GM12874 (cell line): ENCODE measurements at regions not wholly inside any gene's neighbourhood (a gene's known extent, or its start where the extent isn't known, plus 50 kb on each side); places are given as distances from the start of the nearest gene placed in this dataset.

Source experiments
- CTCF ChIP-seq: IDR thresholded peaks from 2 replicates; pipeline ENCODE4 v1.5.1; 2011; ENCODE audit warnings: low read depth, mild to moderate bottlenecking, control low read depth, low read length, moderate library complexity; ENCODE audit not compliant: insufficient read depth

DNA sequence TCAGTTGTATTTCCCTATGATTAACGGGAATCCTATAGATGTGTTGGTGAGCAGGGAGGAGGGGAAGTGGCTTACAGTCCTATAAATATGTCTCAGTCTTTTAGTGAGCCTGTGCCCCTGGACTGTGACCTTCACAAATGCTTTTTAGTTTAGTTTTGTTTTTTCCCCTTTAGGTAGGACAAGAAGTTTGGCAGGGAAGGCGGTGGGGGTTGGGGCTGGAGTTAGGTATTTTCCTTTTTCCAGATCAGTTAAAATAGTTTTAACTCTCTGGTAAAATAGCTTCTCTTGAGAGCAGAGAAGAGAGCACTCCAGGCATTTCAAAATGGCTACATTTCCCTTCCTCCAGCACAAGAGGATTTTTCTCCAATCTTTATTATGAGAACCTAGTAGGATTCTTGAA is 272.1 kb downstream of the SPATA31D1 start:
- TF ChIP-seq CTCF = no peak

GRCh38 chr9:82263619-82264018 is 275.0 kb downstream of the SPATA31D1 start:
- TF ChIP-seq CTCF = no peak

- TF ChIP-seq CTCF = no peak
These were observed 282.6 kb downstream of the SPATA31D1 start for GRCh38 chr9:82271106-82271561.

GRCh38 chr9:82273121-82273520 is 284.5 kb downstream of the SPATA31D1 start:
- TF ChIP-seq CTCF = no peak

DNA sequence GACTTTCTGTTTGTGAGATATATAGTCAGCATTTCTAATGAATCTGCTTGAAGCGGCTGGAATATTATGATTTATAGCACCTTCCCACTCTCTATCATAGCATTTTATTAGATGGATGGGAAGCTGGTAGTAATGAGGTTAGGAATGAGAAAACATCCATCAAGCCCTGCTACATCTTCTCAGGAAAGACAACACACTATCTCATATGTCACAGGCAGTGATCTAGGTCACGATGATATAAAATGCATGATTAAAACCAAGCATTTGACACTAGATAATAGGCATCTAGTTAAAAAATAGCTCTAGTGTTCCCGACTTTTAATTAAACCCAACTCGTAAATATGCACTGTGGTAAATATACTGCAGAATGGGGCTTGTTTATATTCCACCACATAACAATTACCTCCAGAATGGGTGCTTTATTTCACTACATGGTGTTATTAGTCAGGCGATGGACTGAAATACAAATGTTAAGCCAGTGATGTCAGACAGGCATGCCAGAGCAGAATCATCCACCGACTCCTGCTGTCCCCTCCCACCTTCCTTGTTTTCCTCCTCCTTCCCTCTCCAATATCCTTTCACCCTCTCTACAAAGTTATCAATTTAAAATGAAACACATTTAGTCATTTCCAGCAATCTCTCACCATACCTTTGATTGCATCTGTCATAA is 286.8 kb downstream of the SPATA31D1 start:
- TF ChIP-seq CTCF = no peak

DNA sequence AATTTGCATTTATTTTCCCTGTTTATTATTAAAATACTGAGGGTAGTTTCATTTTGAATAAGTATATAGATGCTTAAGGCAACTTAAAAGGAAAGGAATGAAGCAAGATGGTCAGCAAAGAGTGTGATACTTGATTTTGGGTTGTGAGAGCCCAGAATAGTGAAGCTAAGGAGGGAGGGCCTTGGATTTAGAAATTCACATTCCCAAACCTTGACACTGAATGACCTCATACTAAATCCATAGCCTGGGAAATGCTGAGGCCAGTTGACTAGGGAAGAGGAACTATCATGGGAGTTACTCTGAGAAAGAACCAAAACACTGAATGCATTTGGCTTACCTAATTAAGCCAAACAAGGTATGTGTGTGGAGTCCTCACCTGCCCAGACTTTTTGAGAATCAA is 292.5 kb downstream of the SPATA31D1 start:
- no peak for TF ChIP-seq CTCF

- no peak for TF ChIP-seq CTCF
These were observed 296.2 kb downstream of the SPATA31D1 start for GRCh38 chr9:82284758-82285157.
